ENCODE measurements at regions not wholly inside any gene's neighbourhood (a gene's known extent, or its start where the extent isn't known, plus 50 kb on each side); places are given as distances from the start of the nearest gene placed in this dataset.
A peak's percentile ranks its signal among the peaks of the same experiment; 100 is the strongest.

DNA sequence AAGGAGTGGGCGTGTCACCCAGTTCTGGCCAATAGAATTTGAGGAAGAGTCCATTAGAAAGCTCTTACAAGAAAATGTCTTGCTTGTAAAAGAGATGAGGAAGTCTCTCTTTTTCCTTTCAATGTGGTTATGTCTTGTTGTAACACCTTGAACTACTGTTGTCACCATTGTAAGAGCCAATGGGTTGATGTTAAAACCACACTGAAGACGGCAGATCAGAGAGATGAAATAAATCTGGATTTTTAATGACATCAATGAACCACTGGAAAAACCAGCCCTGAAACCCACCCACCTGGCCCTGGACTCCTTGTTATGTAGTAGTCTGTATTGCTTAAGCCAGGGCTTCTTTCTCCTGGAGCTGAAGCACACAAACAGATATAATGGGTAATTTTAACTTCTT lies 83.8 kb upstream of the ERCC6L2 start:
- DNase-seq: no peak
- Histone ChIP-seq H3K27ac (ENCODE audit: low read depth in 1 of 2, low read length in 2 of 2) (no peak overlapping the region), H3K27me3 (ENCODE audit: control insufficient read depth in 2 of 2, insufficient read depth in 2 of 2, low read length in 2 of 2) (peaks cover 0 to 4% of the 10 kb centered on the region in 2 donors), H2AFZ (ENCODE audit: insufficient read depth, low read depth, low read length, poor library complexity, severe bottlenecking) (no peak overlapping the region), H3K36me3 (replicated peaks in 1 of 2; ENCODE audit: control insufficient read depth in 1 of 2, insufficient read depth in 2 of 2, low read length in 2 of 2) (no peaks in the 10 kb centered on the region), H4K20me1 (ENCODE audit: insufficient read depth, low read length) (no peaks in the 10 kb centered on the region), H3K4me1 (ENCODE audit: control insufficient read depth in 1 of 2, insufficient read depth in 2 of 2, low read length in 2 of 2) (no peaks in the 10 kb centered on the region), H3K9ac (ENCODE audit: insufficient read depth, low read length, poor library complexity, severe bottlenecking) (no peak overlapping the region), H3K9me3 (replicated peaks in 1 of 2; ENCODE audit: control insufficient read depth in 1 of 2, insufficient read depth in 1 of 2, low read length in 2 of 2) (no peaks in the 10 kb centered on the region), H3K79me2 (ENCODE audit: insufficient read depth, low read length) (no peaks in the 10 kb centered on the region), H3K4me2 (replicated peaks; ENCODE audit: extremely low read depth, low read length, poor library complexity, severe bottlenecking) (no peak overlapping the region), H3K4me3 (replicated peaks in 1 of 3; ENCODE audit: low read depth in 2 of 3, low read length in 3 of 3) (no peak overlapping the region)
- no peak overlapping the region for H3K4me3 Mint-ChIP-seq
- intact Hi-C loops (cut with micrococcal nuclease): no loop called here
- H3K27ac Mint-ChIP-seq: peak overlapping the region in 1 of 7 donors; percentile 50
- WGBS (ENCODE audit: insufficient coverage): 60% methylated on average over 1 of the region's 2 CpGs
- TF ChIP-seq, protein P1, sequence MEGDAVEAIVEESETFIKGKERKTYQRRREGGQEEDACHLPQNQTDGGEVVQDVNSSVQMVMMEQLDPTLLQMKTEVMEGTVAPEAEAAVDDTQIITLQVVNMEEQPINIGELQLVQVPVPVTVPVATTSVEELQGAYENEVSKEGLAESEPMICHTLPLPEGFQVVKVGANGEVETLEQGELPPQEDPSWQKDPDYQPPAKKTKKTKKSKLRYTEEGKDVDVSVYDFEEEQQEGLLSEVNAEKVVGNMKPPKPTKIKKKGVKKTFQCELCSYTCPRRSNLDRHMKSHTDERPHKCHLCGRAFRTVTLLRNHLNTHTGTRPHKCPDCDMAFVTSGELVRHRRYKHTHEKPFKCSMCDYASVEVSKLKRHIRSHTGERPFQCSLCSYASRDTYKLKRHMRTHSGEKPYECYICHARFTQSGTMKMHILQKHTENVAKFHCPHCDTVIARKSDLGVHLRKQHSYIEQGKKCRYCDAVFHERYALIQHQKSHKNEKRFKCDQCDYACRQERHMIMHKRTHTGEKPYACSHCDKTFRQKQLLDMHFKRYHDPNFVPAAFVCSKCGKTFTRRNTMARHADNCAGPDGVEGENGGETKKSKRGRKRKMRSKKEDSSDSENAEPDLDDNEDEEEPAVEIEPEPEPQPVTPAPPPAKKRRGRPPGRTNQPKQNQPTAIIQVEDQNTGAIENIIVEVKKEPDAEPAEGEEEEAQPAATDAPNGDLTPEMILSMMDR (IDR thresholded peaks at IDR 0.05): no peak
- H3K27me3 Mint-ChIP-seq (ENCODE audit: low read depth in 3 of 3): peaks cover 5 to 10% (median 5%) of the 10 kb centered on the region in 3 donors
- no peaks in the 10 kb centered on the region for H3K4me1 Mint-ChIP-seq
- H3K9me3 Mint-ChIP-seq: peaks cover 0 to 2% (median 0%) of the 10 kb centered on the region in 7 donors
- no peaks in the 10 kb centered on the region for H3K36me3 Mint-ChIP-seq

DNA sequence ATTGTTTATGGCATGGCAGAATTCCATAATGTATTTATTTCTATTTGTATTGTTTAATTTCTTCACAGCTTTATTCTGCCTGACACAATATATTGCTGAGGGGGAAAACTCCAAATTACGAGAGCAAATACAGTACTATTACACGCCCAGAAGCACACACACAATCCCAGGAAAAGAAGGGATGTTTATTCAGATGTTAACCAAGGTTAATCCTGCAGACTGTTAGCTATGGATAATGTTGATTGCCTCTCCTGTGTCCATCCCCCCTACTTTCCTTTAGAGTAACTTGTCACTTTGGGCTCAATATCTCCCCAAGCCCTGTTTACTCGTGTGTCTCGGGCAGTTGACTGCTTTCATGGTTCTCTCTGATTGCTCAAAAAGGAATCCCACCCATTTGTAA lies 84.2 kb upstream of the ERCC6L2 start:
- Histone ChIP-seq H3K4me2 (replicated peaks; ENCODE audit: extremely low read depth, low read length, poor library complexity, severe bottlenecking) (no peak overlapping the region), H2AFZ (ENCODE audit: insufficient read depth, low read depth, low read length, poor library complexity, severe bottlenecking) (no peak overlapping the region), H3K9ac (ENCODE audit: insufficient read depth, low read length, poor library complexity, severe bottlenecking) (no peak overlapping the region), H3K79me2 (ENCODE audit: insufficient read depth, low read length) (no peaks in the 10 kb centered on the region), H3K4me1 (ENCODE audit: control insufficient read depth in 1 of 2, insufficient read depth in 2 of 2, low read length in 2 of 2) (no peaks in the 10 kb centered on the region), H4K20me1 (ENCODE audit: insufficient read depth, low read length) (no peaks in the 10 kb centered on the region), H3K36me3 (replicated peaks in 1 of 2; ENCODE audit: control insufficient read depth in 1 of 2, insufficient read depth in 2 of 2, low read length in 2 of 2) (no peaks in the 10 kb centered on the region), H3K27me3 (ENCODE audit: control insufficient read depth in 2 of 2, insufficient read depth in 2 of 2, low read length in 2 of 2) (peaks cover 0 to 4% of the 10 kb centered on the region in 2 donors), H3K9me3 (replicated peaks in 1 of 2; ENCODE audit: control insufficient read depth in 1 of 2, insufficient read depth in 1 of 2, low read length in 2 of 2) (no peaks in the 10 kb centered on the region), H3K27ac (ENCODE audit: low read depth in 1 of 2, low read length in 2 of 2) (no peak overlapping the region), H3K4me3 (replicated peaks in 1 of 3; ENCODE audit: low read depth in 2 of 3, low read length in 3 of 3) (no peak overlapping the region)
- intact Hi-C loops (cut with micrococcal nuclease): no loop called here
- TF ChIP-seq, protein P1 (IDR thresholded peaks at IDR 0.05): no peak
- Mint-ChIP-seq H3K4me3 (no peak overlapping the region), H3K27ac (peak overlapping the region in 1 of 7 donors; percentile 50), H3K9me3 (peaks cover 0 to 2% (median 0%) of the 10 kb centered on the region in 7 donors), H3K27me3 (ENCODE audit: low read depth in 3 of 3) (peaks cover 5 to 11% (median 5%) of the 10 kb centered on the region in 3 donors), H3K4me1 (no peaks in the 10 kb centered on the region), H3K36me3 (no peaks in the 10 kb centered on the region)
- WGBS (ENCODE audit: insufficient coverage): 100% methylated on average over 2 of the region's 4 CpGs
- DNase-seq: no peak
